ENCODE measurements at regions not wholly inside any gene's neighbourhood (a gene's known extent, or its start where the extent isn't known, plus 50 kb on each side); places are given as distances from the start of the nearest gene placed in this dataset.

DNA sequence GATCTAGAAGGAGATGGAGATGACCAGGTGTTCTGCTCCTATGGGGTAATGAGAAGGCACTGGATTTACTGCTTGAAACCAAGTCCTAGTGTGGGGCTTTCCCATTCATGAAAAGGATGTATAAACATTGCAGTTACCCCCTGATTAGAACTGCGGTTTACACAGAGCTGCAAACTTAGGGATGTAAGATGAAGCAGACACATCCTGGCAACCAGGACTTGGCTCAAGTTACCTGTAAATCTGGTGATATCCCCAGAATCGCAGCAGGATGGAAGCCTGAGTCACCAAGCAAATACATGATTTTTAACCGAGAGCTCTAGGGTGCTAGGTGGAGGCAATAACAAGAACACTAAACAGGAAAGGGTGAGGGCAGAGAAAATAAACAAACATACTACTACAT is 178.6 kb upstream of the MAMLD1 start:
- TF ChIP-seq CTCF (conservative IDR thresholded peaks at IDR 0.05 in 1 of 2, IDR thresholded peaks at IDR 0.05 in 1 of 2; ENCODE audit: extremely low read depth in 1 of 2, insufficient read depth in 1 of 2, low read depth in 1 of 2, low read length in 2 of 2) = no peak
- TF ChIP-seq EZH2 (IDR thresholded peaks at IDR 0.05; ENCODE audit: borderline replicate concordance, low read length) = no peak
